ENCODE measurements at regions not wholly inside any gene's neighbourhood (a gene's known extent, or its start where the extent isn't known, plus 50 kb on each side); places are given as distances from the start of the nearest gene placed in this dataset.

DNA sequence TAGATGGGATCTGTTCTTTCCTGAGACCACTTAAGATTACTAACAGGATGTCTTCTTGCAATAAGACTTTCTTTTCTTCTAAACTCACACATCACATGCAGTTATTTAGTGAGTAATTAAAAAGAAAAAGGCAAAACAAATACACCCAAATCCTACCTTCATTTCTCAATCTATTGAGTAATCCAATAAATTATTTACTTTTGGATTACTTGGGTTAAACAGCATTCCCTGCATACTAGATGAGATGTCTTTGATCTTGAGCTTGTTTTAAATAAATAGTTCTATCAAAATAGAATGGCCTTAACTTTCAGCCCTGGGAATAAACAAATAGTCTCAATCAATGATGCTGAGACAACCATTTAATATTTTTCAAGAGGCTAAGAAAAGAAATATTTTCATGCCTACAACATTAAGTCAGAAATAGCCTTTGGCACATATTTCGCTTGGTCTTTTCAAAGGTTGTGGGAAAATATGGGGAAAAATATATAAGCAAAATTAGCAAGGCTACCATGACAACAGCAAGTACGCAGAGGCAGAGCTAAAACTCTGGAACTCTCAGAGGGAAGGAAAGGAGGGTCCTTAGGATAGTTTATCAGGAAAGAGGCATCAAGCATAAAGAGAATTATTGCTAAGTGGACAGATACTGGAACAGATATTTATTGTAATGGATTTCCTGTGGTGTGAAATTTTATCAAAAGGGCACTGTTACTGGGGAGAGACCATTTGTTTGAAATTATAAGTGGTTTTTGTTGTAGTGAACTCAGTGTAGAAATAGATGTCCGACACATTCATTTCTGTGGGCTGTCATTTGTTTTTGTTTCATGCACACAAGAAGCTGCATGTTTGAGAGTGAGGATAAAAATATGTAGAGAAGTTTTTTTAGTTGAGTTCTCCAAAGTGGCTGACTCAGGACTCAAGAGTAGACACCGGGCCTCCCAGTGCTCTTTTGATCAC, 70.2 kb upstream of the CDH6 start:
- no peak overlapping the region for H3K9ac ChIP-seq (ENCODE audit: low read length in 3 of 3)
- FAIRE-seq: no peak
- no peak overlapping the region for H3K4me3 ChIP-seq (ENCODE audit: low read length in 3 of 3)
- intact Hi-C loops (cut with DNase I): no loop called here
- no peaks in the 10 kb centered on the region for H3K9me3 ChIP-seq (ENCODE audit: control insufficient read depth in 2 of 3, insufficient read depth in 1 of 3, low read length in 3 of 3)
- H3K4me1 ChIP-seq (ENCODE audit: control insufficient read depth in 2 of 3, insufficient read depth in 2 of 3, low read depth in 1 of 3, low read length in 3 of 3): peaks cover 0 to 3% (median 0%) of the 10 kb centered on the region in 3 donors
- peak in 1 of 5 donors; percentile 31 for DNase-seq
- TF ChIP-seq, protein P1, sequence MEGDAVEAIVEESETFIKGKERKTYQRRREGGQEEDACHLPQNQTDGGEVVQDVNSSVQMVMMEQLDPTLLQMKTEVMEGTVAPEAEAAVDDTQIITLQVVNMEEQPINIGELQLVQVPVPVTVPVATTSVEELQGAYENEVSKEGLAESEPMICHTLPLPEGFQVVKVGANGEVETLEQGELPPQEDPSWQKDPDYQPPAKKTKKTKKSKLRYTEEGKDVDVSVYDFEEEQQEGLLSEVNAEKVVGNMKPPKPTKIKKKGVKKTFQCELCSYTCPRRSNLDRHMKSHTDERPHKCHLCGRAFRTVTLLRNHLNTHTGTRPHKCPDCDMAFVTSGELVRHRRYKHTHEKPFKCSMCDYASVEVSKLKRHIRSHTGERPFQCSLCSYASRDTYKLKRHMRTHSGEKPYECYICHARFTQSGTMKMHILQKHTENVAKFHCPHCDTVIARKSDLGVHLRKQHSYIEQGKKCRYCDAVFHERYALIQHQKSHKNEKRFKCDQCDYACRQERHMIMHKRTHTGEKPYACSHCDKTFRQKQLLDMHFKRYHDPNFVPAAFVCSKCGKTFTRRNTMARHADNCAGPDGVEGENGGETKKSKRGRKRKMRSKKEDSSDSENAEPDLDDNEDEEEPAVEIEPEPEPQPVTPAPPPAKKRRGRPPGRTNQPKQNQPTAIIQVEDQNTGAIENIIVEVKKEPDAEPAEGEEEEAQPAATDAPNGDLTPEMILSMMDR (IDR thresholded peaks at IDR 0.05; ENCODE audit: borderline replicate concordance, extremely low read depth, insufficient read depth): no peak
- no peaks in the 10 kb centered on the region for H3K27me3 ChIP-seq (ENCODE audit: control insufficient read depth, insufficient read depth, low read length)
- H3K27ac ChIP-seq (ENCODE audit: low read depth in 2 of 2, low read length in 2 of 2): no peak overlapping the region
- no peaks in the 10 kb centered on the region for H3K36me3 ChIP-seq (ENCODE audit: control insufficient read depth in 2 of 3, insufficient read depth in 3 of 3, low read length in 3 of 3)

DNA sequence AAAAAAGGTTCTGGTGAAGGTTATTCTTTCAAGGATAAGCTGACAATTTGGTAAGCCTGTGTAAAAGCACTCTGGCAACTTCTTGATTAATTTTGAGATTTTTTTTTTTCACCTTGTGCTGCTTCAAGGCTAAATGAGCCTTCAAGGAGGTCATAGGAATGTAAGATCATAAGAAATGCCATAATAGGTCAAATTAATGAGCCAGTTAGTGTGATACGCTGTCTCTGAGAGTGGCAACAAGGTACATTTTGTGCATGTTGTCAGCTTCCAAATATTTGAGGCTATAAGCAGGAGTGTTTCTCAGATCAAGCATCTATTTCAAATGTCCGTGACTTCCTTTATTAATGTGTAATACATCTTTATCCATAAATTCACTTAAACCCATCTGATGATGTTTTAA, 72.3 kb upstream of the CDH6 start:
- Histone ChIP-seq H3K27ac (ENCODE audit: low read depth in 2 of 2, low read length in 2 of 2) (no peak overlapping the region), H3K36me3 (ENCODE audit: control insufficient read depth in 2 of 3, insufficient read depth in 3 of 3, low read length in 3 of 3) (no peaks in the 10 kb centered on the region), H3K4me3 (ENCODE audit: low read length in 3 of 3) (no peak overlapping the region), H3K27me3 (ENCODE audit: control insufficient read depth, insufficient read depth, low read length) (no peaks in the 10 kb centered on the region), H3K9ac (ENCODE audit: low read length in 3 of 3) (no peak overlapping the region), H3K4me1 (ENCODE audit: control insufficient read depth in 2 of 3, insufficient read depth in 2 of 3, low read depth in 1 of 3, low read length in 3 of 3) (peaks cover 0 to 3% (median 0%) of the 10 kb centered on the region in 3 donors), H3K9me3 (ENCODE audit: control insufficient read depth in 2 of 3, insufficient read depth in 1 of 3, low read length in 3 of 3) (no peaks in the 10 kb centered on the region)
- intact Hi-C loops (cut with DNase I): no loop called here
- TF ChIP-seq, protein P1 (IDR thresholded peaks at IDR 0.05; ENCODE audit: borderline replicate concordance, extremely low read depth, insufficient read depth): no peak
- DNase-seq (no peak), FAIRE-seq (no peak)

DNA sequence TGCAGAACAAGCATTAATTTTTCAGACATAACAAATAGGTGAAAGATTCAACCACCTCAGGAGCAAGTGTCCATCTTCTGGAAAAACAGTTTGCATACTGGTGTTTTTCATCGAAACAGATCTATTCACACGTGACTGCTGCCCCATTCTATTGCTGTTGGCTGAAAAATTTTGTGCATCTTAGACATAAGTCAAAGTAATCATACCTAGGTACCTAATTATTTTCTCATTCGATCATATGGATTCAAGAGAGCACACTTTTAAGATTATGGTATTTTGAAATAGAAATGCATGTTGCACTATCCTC, 72.9 kb upstream of the CDH6 start:
- H3K27ac ChIP-seq (ENCODE audit: low read depth in 2 of 2, low read length in 2 of 2): no peak overlapping the region
- TF ChIP-seq, protein P1 (IDR thresholded peaks at IDR 0.05; ENCODE audit: borderline replicate concordance, extremely low read depth, insufficient read depth): no peak
- no peak for FAIRE-seq

More for the DNA sequence above, 72.9 kb upstream of the CDH6 start:
- no peak for DNase-seq
- intact Hi-C loops (cut with DNase I): no loop called here
- Histone ChIP-seq H3K27me3 (ENCODE audit: control insufficient read depth, insufficient read depth, low read length) (no peaks in the 10 kb centered on the region), H3K36me3 (ENCODE audit: control insufficient read depth in 2 of 3, insufficient read depth in 3 of 3, low read length in 3 of 3) (no peaks in the 10 kb centered on the region), H3K4me3 (ENCODE audit: low read length in 3 of 3) (peak overlapping the region in 1 of 3 donors; percentile 15), H3K4me1 (ENCODE audit: control insufficient read depth in 2 of 3, insufficient read depth in 2 of 3, low read depth in 1 of 3, low read length in 3 of 3) (peaks cover 0 to 3% (median 0%) of the 10 kb centered on the region in 3 donors), H3K9ac (ENCODE audit: low read length in 3 of 3) (no peak overlapping the region), H3K9me3 (ENCODE audit: control insufficient read depth in 2 of 3, insufficient read depth in 1 of 3, low read length in 3 of 3) (no peaks in the 10 kb centered on the region)
